AG04449 (cell line): ENCODE measurements at regions not wholly inside any gene's neighbourhood (a gene's known extent, or its start where the extent isn't known, plus 50 kb on each side); places are given as distances from the start of the nearest gene placed in this dataset.

Experiments
- CTCF ChIA-PET: fragments of 350-600 bp; formaldehyde crosslinking; extraction: SDS; loops from one replicate; lab custom pipeline; 2021; ENCODE audit warnings: antibody characterized with exemption; lab: Yijun Ruan, JAX
- POLR2A ChIA-PET: fragments of 400-600, 350-600 bp; formaldehyde crosslinking; extraction: SDS; loops from one replicate; lab custom pipeline; 2020; ENCODE audit warnings: antibody characterized with exemption, inconsistent platforms; lab: Yijun Ruan, JAX
- DNase-seq: peaks from one replicate; pipeline ENCODE4 v3.0.0-alpha.2; 2010; ENCODE audit warnings: low read depth, low spot score
- H3K4me3 ChIP-seq: 2 replicates; pipeline ENCODE4 v1.5.1; 2011; ENCODE audit warnings: low read depth, mild to moderate bottlenecking, control low read depth, low read length
- CTCF ChIP-seq: IDR thresholded peaks from one replicate; pipeline ENCODE4 v1.5.1; 2011; ENCODE audit warnings: mild to moderate bottlenecking, moderate library complexity, low read length, control low read depth, inconsistent platforms; ENCODE audit not compliant: insufficient read depth; ENCODE audit errors: missing control alignments

DNA sequence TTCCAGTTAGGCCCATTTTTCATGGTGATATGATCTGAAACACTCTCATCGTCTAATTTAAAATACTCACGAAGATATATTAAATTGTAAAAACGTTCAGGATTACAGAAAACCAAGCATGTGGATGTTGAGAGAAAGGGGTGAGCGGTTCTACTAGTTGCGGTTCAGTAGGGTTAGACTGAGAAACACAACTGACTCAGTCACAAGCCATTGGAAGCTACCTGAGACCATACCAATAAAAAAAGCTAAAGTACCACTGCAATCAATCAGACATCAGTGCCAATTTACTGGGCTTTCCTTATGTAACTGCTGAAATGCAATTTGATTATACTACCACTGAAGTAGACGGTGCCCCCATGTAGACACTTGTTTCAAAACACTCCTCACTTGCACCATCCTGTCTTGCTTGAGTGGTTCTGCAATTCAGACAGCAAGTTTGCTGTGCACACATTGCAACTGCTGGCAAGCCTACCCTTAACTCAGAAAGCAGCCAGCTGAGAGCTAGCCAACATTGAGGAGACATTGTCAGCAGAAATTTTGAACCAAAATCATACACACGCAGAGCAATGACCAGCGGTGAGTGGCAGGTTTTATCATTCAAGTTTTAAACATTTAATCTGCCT lies 368.7 kb upstream of the ARHGEF26 start:
- no peak overlapping the region for H3K4me3 ChIP-seq
- no peak for DNase-seq
- CTCF ChIA-PET: no interaction called here
- POLR2A ChIA-PET: no interaction called here
- no peak for TF ChIP-seq CTCF

DNA sequence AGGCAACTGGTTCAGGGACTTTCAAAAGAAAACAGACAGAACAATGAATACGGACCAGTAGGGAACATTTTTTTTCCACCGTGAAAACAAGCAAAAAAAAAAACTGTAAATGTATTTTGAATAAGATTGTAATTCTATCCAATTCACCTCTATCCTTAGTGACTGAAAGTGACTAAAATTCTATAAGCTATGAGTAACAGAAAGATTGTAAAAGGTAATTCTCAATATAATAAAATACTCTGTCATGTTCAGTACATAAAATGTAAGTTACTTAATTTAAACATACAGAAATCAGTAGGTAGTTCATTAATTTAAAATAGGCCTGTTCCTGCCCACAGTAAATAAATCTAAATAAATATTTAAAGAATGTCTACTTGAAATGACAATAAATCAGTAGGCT lies 368.2 kb upstream of the ARHGEF26 start:
- TF ChIP-seq CTCF: no peak
- H3K4me3 ChIP-seq: no peak overlapping the region
- no peak for DNase-seq
- CTCF ChIA-PET: no interaction called here
- POLR2A ChIA-PET: no interaction called here

GRCh38 chr3:153756816-153757215 lies 364.4 kb upstream of the ARHGEF26 start:
- no peak for DNase-seq
- POLR2A ChIA-PET: no interaction called here
- no peak overlapping the region for H3K4me3 ChIP-seq
- TF ChIP-seq CTCF: no peak
- CTCF ChIA-PET: no interaction called here

DNA sequence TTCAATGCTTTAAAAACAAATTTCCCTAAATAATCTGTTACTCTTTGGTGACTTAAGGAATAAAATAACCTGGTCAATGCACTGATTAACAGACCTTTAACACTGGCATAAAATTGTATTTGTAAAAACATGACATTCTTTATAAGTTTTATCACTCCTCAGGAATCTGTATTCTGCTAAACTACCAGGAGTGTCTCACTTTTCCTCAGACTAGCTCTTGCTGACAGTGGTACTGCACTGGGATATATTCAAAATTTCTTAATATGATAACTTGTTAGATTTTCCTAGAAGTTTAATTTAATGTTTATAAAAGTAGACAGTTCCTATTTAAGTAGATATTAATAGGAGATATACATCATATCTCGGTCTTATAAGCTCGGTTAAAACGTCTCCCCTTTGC lies 363.4 kb upstream of the ARHGEF26 start:
- no peak overlapping the region for H3K4me3 ChIP-seq
- TF ChIP-seq CTCF: no peak
- POLR2A ChIA-PET: no interaction called here
- CTCF ChIA-PET: interaction anchor here (1.5 kb wide), 1 partner anchor 10 kb away, joined by 6 read pairs; no protein-coding TSS in a partner anchor
- DNase-seq: no peak

DNA sequence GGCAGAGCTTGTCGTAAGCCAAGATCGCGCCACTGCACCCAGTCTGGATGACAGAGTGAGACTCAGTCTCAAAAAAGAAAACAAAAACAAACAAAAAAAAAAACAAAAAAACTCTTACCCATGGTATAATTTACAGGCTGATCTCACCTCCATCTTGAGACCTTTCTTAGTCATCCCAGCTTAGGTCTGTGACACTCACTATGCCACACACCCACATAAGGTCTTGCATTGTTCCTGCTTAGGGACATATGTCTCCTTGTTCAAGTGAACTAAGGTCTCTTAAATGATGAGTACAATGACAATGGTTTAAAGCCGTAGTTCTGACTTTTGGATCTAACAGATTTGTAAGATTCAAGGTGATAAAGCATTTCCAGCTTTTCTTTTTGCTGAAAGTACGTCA lies 360.2 kb upstream of the ARHGEF26 start:
- CTCF ChIA-PET: no interaction called here
- no peak overlapping the region for H3K4me3 ChIP-seq
- TF ChIP-seq CTCF: no peak
- POLR2A ChIA-PET: no interaction called here
- no peak for DNase-seq

GRCh38 chr3:153762411-153763235 lies 358.6 kb upstream of the ARHGEF26 start:
- no peak overlapping the region for H3K4me3 ChIP-seq
- CTCF ChIA-PET: no interaction called here
- no peak for DNase-seq
- TF ChIP-seq CTCF: no peak
- POLR2A ChIA-PET: no interaction called here
